ENCODE measurements at regions not wholly inside any gene's neighbourhood (a gene's known extent, or its start where the extent isn't known, plus 50 kb on each side); places are given as distances from the start of the nearest gene placed in this dataset.

DNA sequence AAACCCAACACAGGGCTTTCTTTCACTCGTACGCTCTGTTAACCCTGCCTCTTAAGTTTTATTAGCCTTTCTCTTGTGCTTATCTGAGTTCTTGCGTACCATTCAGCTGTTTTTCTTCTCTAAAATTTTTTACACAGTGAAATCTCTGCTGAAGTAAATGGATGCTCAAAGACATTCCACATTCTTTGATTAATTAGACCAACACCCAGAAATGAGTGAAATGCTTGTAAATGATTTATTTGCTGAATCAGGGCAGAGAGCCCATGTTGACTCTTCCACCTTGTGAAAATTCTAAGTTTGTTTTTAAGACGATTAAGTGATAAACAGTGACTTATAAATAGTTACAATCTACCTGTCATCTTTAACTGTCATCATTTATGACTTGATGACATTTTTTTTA, 156.7 kb downstream of the ACTL8 start:
- Histone ChIP-seq H3K36me3 (ENCODE audit: control insufficient read depth, insufficient read depth, low read length) (no peaks in the 10 kb centered on the region), H3K4me1 (no peaks in the 10 kb centered on the region), H3K27me3 (replicated peaks; ENCODE audit: control insufficient read depth, insufficient read depth, low read length) (no peaks in the 10 kb centered on the region), H3K4me3 (ENCODE audit: low read depth, low read length) (no peak overlapping the region), H3K9me3 (no peaks in the 10 kb centered on the region)
- POLR2A ChIA-PET = no interaction called here
- no TSS peak for BruUV-seq (replicated peaks)
- CTCF ChIA-PET = no interaction called here
- intact Hi-C loops (cut with micrococcal nuclease; ENCODE audit: unreplicated experiment) = no loop called here
- no peak for DNase-seq
- Mint-ChIP-seq H3K9me3 (ENCODE audit: unreplicated experiment) (no peaks in the 10 kb centered on the region), H3K4me1 (ENCODE audit: low read depth, unreplicated experiment) (no peaks in the 10 kb centered on the region), H3K36me3 (ENCODE audit: insufficient read depth, unreplicated experiment) (no peaks in the 10 kb centered on the region), H3K27ac (ENCODE audit: unreplicated experiment) (no peak overlapping the region), H3K4me3 (ENCODE audit: unreplicated experiment) (no peak overlapping the region), H3K27me3 (ENCODE audit: insufficient read depth, unreplicated experiment) (peaks cover 18% of the 10 kb centered on the region)
- TF ChIP-seq, protein P1, sequence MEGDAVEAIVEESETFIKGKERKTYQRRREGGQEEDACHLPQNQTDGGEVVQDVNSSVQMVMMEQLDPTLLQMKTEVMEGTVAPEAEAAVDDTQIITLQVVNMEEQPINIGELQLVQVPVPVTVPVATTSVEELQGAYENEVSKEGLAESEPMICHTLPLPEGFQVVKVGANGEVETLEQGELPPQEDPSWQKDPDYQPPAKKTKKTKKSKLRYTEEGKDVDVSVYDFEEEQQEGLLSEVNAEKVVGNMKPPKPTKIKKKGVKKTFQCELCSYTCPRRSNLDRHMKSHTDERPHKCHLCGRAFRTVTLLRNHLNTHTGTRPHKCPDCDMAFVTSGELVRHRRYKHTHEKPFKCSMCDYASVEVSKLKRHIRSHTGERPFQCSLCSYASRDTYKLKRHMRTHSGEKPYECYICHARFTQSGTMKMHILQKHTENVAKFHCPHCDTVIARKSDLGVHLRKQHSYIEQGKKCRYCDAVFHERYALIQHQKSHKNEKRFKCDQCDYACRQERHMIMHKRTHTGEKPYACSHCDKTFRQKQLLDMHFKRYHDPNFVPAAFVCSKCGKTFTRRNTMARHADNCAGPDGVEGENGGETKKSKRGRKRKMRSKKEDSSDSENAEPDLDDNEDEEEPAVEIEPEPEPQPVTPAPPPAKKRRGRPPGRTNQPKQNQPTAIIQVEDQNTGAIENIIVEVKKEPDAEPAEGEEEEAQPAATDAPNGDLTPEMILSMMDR (IDR thresholded peaks at IDR 0.05; ENCODE audit: insufficient read depth in 1 of 2, low read depth in 1 of 2, low read length in 1 of 2, severe bottlenecking in 1 of 2, unreplicated experiment in 1 of 2) = no peak

DNA sequence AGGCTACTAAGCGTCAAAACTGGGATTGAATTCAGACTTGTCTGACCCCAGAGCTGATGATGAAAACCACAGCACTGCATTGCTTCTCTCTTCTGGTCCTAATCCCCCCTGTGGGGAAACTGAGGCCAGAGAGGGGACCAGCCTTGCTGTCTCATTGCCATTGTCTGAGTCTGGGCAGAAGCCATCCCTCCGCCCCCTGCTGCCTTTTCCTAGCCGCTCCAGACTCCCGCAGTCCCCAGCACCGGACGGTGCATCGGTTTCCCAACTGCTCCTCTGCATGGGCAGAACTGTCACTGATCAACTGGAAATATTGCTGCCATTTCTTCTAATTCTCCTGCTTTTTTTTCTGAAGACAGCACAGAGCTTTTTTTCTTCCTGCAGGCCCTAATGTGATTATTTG, 157.4 kb downstream of the ACTL8 start:
- Mint-ChIP-seq H3K4me3 (ENCODE audit: unreplicated experiment) (no peak overlapping the region), H3K27ac (ENCODE audit: unreplicated experiment) (no peak overlapping the region), H3K36me3 (ENCODE audit: insufficient read depth, unreplicated experiment) (no peaks in the 10 kb centered on the region), H3K9me3 (ENCODE audit: unreplicated experiment) (no peaks in the 10 kb centered on the region), H3K27me3 (ENCODE audit: insufficient read depth, unreplicated experiment) (peaks cover 18% of the 10 kb centered on the region), H3K4me1 (ENCODE audit: low read depth, unreplicated experiment) (no peaks in the 10 kb centered on the region)
- Histone ChIP-seq H3K27me3 (replicated peaks; ENCODE audit: control insufficient read depth, insufficient read depth, low read length) (no peaks in the 10 kb centered on the region), H3K9me3 (no peaks in the 10 kb centered on the region), H3K4me3 (ENCODE audit: low read depth, low read length) (no peak overlapping the region), H3K36me3 (ENCODE audit: control insufficient read depth, insufficient read depth, low read length) (no peaks in the 10 kb centered on the region), H3K4me1 (no peaks in the 10 kb centered on the region)
- TF ChIP-seq, protein P1 (IDR thresholded peaks at IDR 0.05; ENCODE audit: insufficient read depth in 1 of 2, low read depth in 1 of 2, low read length in 1 of 2, severe bottlenecking in 1 of 2, unreplicated experiment in 1 of 2) = no peak
- DNase-seq = no peak
- no TSS peak for BruUV-seq (replicated peaks)
- intact Hi-C loops (cut with micrococcal nuclease; ENCODE audit: unreplicated experiment) = no loop called here
- ChIA-PET CTCF (no interaction called here), POLR2A (no interaction called here)

DNA sequence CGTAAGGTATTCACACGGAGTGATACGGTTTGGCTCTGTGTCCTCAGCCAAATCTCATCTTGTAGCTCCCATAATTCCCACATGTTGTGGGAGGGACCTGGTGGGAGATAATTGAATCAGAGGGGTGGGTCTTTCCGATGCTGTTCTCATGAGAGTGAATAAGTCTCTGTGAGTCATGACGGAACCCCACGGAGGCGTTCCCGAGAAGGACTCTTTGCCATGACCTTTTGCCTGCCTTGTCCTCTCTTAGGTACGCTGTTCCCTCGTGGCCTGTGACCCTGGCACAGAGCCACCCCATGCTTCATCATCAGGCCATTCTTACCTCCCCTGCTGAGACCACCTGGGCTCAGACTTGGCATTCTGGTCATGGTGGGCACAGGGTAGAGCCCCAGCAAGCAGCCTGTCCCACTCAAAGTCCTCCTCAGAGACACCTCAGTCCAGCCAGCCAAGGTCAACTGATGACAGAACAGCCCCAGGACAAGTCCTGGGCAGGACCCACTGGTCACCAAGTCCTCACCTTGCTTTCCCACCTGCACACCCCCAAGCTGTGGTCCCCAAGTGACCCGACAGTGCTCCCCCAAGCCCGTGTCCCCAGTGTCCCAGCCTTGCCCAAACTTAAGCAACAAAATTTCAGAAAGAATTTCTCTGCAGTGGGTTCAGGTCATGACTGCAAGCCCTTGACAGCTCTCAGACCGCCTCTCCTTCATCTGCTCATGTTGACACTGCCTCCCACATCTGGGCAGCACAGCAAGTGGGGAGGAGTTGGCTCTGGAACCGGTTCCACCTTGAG, 158.4 kb downstream of the ACTL8 start:
- Histone ChIP-seq H3K27me3 (replicated peaks; ENCODE audit: control insufficient read depth, insufficient read depth, low read length) (no peaks in the 10 kb centered on the region), H3K4me1 (no peaks in the 10 kb centered on the region), H3K36me3 (ENCODE audit: control insufficient read depth, insufficient read depth, low read length) (no peaks in the 10 kb centered on the region), H3K9me3 (no peaks in the 10 kb centered on the region), H3K4me3 (ENCODE audit: low read depth, low read length) (no peak overlapping the region)
- H3K4me1 Mint-ChIP-seq (ENCODE audit: low read depth, unreplicated experiment) = no peaks in the 10 kb centered on the region
- intact Hi-C loops (cut with micrococcal nuclease; ENCODE audit: unreplicated experiment) = no loop called here
- DNase-seq = no peak
- no peaks in the 10 kb centered on the region for H3K9me3 Mint-ChIP-seq (ENCODE audit: unreplicated experiment)
- BruUV-seq (replicated peaks) = no TSS peak
- no peak overlapping the region for H3K4me3 Mint-ChIP-seq (ENCODE audit: unreplicated experiment)
- TF ChIP-seq, protein P1 (IDR thresholded peaks at IDR 0.05; ENCODE audit: insufficient read depth in 1 of 2, low read depth in 1 of 2, low read length in 1 of 2, severe bottlenecking in 1 of 2, unreplicated experiment in 1 of 2) = no peak
- no peaks in the 10 kb centered on the region for H3K36me3 Mint-ChIP-seq (ENCODE audit: insufficient read depth, unreplicated experiment)
- POLR2A ChIA-PET = no interaction called here
- CTCF ChIA-PET = no interaction called here
- H3K27me3 Mint-ChIP-seq (ENCODE audit: insufficient read depth, unreplicated experiment) = peaks cover 14% of the 10 kb centered on the region
- no peak overlapping the region for H3K27ac Mint-ChIP-seq (ENCODE audit: unreplicated experiment)

Data from Caco-2 (cell line).